ENCODE measurements at regions not wholly inside any gene's neighbourhood (a gene's known extent, or its start where the extent isn't known, plus 50 kb on each side); places are given as distances from the start of the nearest gene placed in this dataset.
"Not testable (repeated sequence)": the region's sequence is repeated elsewhere in the genome, so short reads cannot be mapped to it uniquely, and the experiment has no call there.

DNA sequence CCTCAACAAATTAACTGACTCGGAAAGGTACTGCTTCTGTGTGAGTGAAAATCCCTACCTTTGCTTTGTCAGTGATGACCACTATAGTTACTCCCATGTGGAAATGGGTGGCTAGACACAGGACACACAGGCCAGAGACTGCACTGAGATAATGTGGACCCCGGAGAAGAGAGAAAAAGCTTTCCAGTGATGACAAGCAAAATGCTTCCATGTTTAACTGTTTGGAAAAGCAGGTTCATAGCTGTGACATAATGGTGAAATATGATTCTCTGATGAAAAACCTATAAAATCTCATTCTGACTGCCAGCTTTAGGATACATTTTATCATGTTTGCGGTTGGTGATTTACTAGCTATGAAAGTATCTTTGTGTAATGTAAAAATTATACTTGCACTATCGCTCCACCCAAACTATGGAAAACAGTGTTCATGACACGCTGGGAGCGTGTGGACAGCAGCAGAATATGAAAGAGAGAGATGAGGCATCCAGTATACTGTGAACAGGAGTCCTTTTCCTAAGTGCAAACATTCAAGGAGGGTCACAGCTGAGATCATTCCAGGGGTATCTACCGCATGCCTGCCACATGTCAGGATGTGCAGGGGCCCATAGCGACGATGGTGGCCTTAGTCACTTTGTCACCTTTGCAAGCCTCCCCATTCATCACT lies 782.7 kb upstream of the SOX11 start:
- TF ChIP-seq CTCF (IDR thresholded peaks at IDR 0.05; ENCODE audit: extremely low read depth, missing control alignments): no peak
- no peak for DNase-seq (ENCODE audit: low spot score)

- TF ChIP-seq CTCF (IDR thresholded peaks at IDR 0.05; ENCODE audit: extremely low read depth, missing control alignments): no peak
These were observed 778.1 kb upstream of the SOX11 start for GRCh38 chr2:4914036-4914435.

DNA sequence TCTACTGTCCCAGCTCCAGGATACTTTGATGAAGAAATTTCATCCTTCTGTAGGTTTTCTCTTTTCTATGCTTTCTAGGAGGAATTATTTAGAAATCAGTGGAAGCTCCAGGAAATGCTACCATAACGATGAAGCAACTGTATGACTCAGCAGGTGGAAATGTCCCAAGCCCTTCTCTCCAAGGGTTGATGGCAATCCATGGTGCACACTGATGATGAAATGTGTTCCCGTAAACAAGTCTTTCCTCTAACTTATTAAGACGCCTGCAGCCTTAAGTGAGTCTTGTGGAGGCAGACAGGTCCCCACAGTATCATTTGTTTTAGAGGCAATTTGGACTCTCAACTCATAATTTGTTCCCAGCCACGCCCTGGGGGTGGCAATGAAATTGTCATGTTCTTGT lies 777.6 kb upstream of the SOX11 start:
- TF ChIP-seq CTCF (IDR thresholded peaks at IDR 0.05; ENCODE audit: extremely low read depth, missing control alignments): no peak
- no peak for DNase-seq (ENCODE audit: low spot score)

More at GRCh38 chr2:4914036-4914435, 778.1 kb upstream of the SOX11 start:
- no peak for DNase-seq (ENCODE audit: low spot score)

GRCh38 chr2:4915357-4915756 lies 776.8 kb upstream of the SOX11 start:
- TF ChIP-seq CTCF (IDR thresholded peaks at IDR 0.05; ENCODE audit: extremely low read depth, missing control alignments): no peak
- no peak for DNase-seq (ENCODE audit: low spot score)

DNA sequence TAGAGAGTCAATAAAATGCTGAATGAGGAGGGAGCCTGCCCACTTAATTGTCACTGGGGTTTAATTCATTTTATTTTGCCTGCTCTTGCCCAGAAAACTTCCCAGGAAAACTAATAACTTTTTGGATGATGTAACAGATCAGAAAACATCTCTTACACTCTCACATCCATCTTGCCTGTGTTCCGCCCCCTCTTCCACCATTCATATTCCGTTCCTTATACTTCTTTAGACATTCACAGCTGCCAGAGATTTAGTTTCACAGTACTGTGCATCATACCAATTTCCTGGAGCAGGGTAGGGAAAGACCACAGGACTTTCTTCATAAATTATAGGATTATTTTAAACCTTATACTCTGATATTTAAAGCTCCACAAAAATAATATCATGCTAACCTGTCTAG lies 776.1 kb upstream of the SOX11 start:
- no peak for TF ChIP-seq CTCF (IDR thresholded peaks at IDR 0.05; ENCODE audit: extremely low read depth, missing control alignments)
- no peak for DNase-seq (ENCODE audit: low spot score)

- no peak for TF ChIP-seq CTCF (IDR thresholded peaks at IDR 0.05; ENCODE audit: extremely low read depth, missing control alignments)
These were observed 761.5 kb upstream of the SOX11 start for GRCh38 chr2:4930704-4931103.

GRCh38 chr2:4931721-4932365 lies 760.3 kb upstream of the SOX11 start:
- no peak for DNase-seq (ENCODE audit: low spot score)
- TF ChIP-seq CTCF (IDR thresholded peaks at IDR 0.05; ENCODE audit: extremely low read depth, missing control alignments): no peak

More at GRCh38 chr2:4930704-4931103, 761.5 kb upstream of the SOX11 start:
- DNase-seq (ENCODE audit: low spot score): no peak

- DNase-seq (ENCODE audit: low spot score): not testable (repeated sequence)
These were observed 756.9 kb upstream of the SOX11 start for GRCh38 chr2:4935291-4935690.

Measured in GM20000 (cell line).